PC-3 (cell line): ENCODE measurements at regions not wholly inside any gene's neighbourhood (a gene's known extent, or its start where the extent isn't known, plus 50 kb on each side); places are given as distances from the start of the nearest gene placed in this dataset.

Source experiments
- ATAC-seq: fragments of 200-7000 bp; cut with Tn5 transposase; 2 replicates; pipeline ENCODE4 v1.9.1; 2020; ENCODE audit warnings: mild to moderate bottlenecking, moderate library complexity
- BruUV-seq: library from RNA; stranded (reverse); fragments of 400-500 nt; replicated peaks from 2 replicates; lab custom pipeline; 2021; lab: Mats Ljungman, UMichigan
- CTCF ChIA-PET: fragments of 300-600 bp; sonication (Branson Sonifier 250); formaldehyde crosslinking; loops from one replicate; lab custom pipeline; 2022; ENCODE audit warnings: antibody characterized with exemption; lab: Charles Lee
- POLR2A ChIA-PET: fragments of 300-600 bp; sonication (Branson Sonifier 250); formaldehyde crosslinking; loops from one replicate; lab custom pipeline; 2022; ENCODE audit warnings: antibody characterized with exemption; ENCODE audit not compliant: unreplicated experiment; lab: Charles Lee
- DNase-seq: peaks from one replicate; pipeline ENCODE4 v3.0.0-alpha.2; 2015
- H2AFZ ChIP-seq: fragments of 300-600 bp; sonication (generic); 2 replicates; pipeline ENCODE4 v1.6.0; 2016; ENCODE audit warnings: antibody characterized with exemption, low read length
- H3F3A ChIP-seq: fragments of 300-600 bp; sonication (generic); one replicate; pipeline ENCODE4 v1.6.0; 2017; ENCODE audit warnings: antibody characterized with exemption, low read length, control low read depth, mild to moderate bottlenecking; ENCODE audit not compliant: unreplicated experiment
- H3K27ac ChIP-seq: fragments of 300-600 bp; sonication (generic); 2 replicates; pipeline ENCODE4 v1.5.1; 2016; ENCODE audit warnings: mild to moderate bottlenecking, low read length
- H3K27me3 ChIP-seq: fragments of 300-600 bp; sonication (generic); 2 replicates; pipeline ENCODE4 v1.6.1; 2016; ENCODE audit warnings: low read length, mixed read lengths
- H3K36me3 ChIP-seq: fragments of 300-600 bp; sonication (generic); 2 replicates; pipeline ENCODE4 v1.6.1; 2016; ENCODE audit warnings: low read depth, mixed run types, low read length, mixed read lengths
- H3K4me1 ChIP-seq: fragments of 300-600 bp; sonication (generic); 2 replicates; pipeline ENCODE4 v1.5.1; 2016; ENCODE audit warnings: low read length; ENCODE audit not compliant: insufficient read depth
- H3K4me2 ChIP-seq: fragments of 300-600 bp; sonication (generic); 2 replicates; pipeline ENCODE4 v1.6.0; 2016; ENCODE audit warnings: low read length
- H3K4me3 ChIP-seq: fragments of 300-600 bp; sonication (generic); 2 replicates; pipeline ENCODE4 v1.5.1; 2016; ENCODE audit warnings: mild to moderate bottlenecking, low read length, mixed read lengths
- H3K79me2 ChIP-seq: fragments of 300-600 bp; sonication (generic); 2 replicates; pipeline ENCODE4 v1.6.1; 2017; ENCODE audit warnings: low read length, mixed read lengths
- H3K9ac ChIP-seq: fragments of 300-600 bp; sonication (generic); 2 replicates; pipeline ENCODE4 v1.6.0; 2016; ENCODE audit warnings: mild to moderate bottlenecking, low read length
- H3K9me2 ChIP-seq: fragments of 300-600 bp; sonication (generic); replicated peaks from 2 replicates; pipeline ENCODE4 v1.6.1; 2016; ENCODE audit warnings: mixed run types, low read length, mixed read lengths
- H3K9me3 ChIP-seq: fragments of 300-600 bp; sonication (generic); 2 replicates; pipeline ENCODE4 v1.6.1; 2016; ENCODE audit warnings: low read length, mixed read lengths
- H4K20me1 ChIP-seq: fragments of 300-600 bp; sonication (generic); 2 replicates; pipeline ENCODE4 v1.6.1; 2016; ENCODE audit warnings: low read length, mixed read lengths
- EZH2 ChIP-seq: fragments of 300-600 bp; sonication (generic); IDR thresholded peaks from one replicate; pipeline ENCODE4 v1.6.1; 2017; ENCODE audit warnings: antibody characterized with exemption, mild to moderate bottlenecking, low read length; ENCODE audit not compliant: unreplicated experiment
- EZH2phosphoT487 ChIP-seq: fragments of 300-600 bp; sonication (generic); IDR thresholded peaks from 2 replicates; pipeline ENCODE4 v1.6.1; 2018; ENCODE audit warnings: mild to moderate bottlenecking, antibody characterized with exemption, low read length, borderline replicate concordance
- intact Hi-C: fragments of 100-400 bp; cut with micrococcal nuclease; formaldehyde crosslinking; loops from 2 replicates; pipeline ENCODE4 v1.9.0; 2023
- TF ChIP-seq, protein P1 (sequence below): fragments of 300-600 bp; sonication (generic); conservative IDR thresholded peaks from 2 replicates; pipeline ENCODE4 v1.5.1; 2017; ENCODE audit warnings: antibody characterized with exemption, low read depth, mild to moderate bottlenecking, low read length

DNA sequence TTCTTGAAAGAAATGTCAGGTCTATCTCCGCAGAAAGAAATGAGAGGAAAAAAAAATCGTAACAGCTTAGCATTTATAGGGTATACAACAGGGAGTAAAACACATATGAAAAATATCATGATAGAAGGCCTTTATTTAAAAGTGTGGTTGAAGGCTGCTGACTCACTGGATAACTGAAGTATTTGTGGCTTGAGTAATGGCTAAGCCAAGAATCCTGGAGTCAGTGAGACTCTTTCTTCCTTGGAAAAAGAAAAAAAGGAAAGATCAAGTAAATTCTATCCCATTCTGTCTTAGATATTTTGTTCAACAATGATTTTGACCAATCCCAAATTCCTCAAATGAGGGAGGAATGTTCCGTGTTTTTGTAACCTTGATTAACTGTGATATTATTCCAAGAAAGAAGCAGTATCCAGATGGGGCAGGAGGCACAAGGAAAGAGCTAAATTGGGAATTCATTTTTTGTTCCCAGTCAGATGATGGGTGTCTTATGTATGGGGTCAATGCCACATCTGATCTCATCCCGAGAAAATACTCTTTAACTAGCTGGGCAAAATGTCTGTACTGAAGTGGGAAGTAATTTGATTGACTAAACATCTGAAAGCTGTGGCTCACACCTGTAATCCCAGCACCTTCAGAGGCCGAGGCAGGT is 64.3 kb upstream of the MYO10 start:
- Histone ChIP-seq H3K9ac (peak overlapping the region; percentile 16; the same call in 1 of the 2 replicates), H3K27ac (peak overlapping the region; percentile 84), H3K4me1 (peaks cover 21% of the 10 kb centered on the region), H3K4me3 (peak overlapping the region; percentile 9; the same call in 1 of the 2 replicates), H3K27me3 (no peaks in the 10 kb centered on the region), H3K9me3 (no peaks in the 10 kb centered on the region), H4K20me1 (no peaks in the 10 kb centered on the region), H2AFZ (peak overlapping the region; percentile 49), H3K36me3 (no peaks in the 10 kb centered on the region), H3K4me2 (peak overlapping the region; percentile 69), H3K9me2 (no peaks in the 10 kb centered on the region), H3F3A (peaks cover 7% of the 10 kb centered on the region), H3K79me2 (no peaks in the 10 kb centered on the region)
- ATAC-seq: peak; percentile 99
- intact Hi-C loops: loop anchor here (1.0 to 5.0 kb wide), 4 partner anchors 58 to 187 kb away; partner anchors contain the start of gene MYO10
- ChIA-PET CTCF (interaction anchor here (0.6 to 0.7 kb wide), 2 partner anchors 117 to 122 kb away, joined by 3 read pairs; no protein-coding TSS in a partner anchor), POLR2A (interaction anchor here (0.6 to 0.9 kb wide), 2 partner anchors 64 to 137 kb away, joined by 5 to 11 read pairs; partner anchors contain the start of gene MYO10)
- peak; percentile 99 for DNase-seq
- no peak for TF ChIP-seq EZH2phosphoT487
- BruUV-seq: no TSS peak

DNA sequence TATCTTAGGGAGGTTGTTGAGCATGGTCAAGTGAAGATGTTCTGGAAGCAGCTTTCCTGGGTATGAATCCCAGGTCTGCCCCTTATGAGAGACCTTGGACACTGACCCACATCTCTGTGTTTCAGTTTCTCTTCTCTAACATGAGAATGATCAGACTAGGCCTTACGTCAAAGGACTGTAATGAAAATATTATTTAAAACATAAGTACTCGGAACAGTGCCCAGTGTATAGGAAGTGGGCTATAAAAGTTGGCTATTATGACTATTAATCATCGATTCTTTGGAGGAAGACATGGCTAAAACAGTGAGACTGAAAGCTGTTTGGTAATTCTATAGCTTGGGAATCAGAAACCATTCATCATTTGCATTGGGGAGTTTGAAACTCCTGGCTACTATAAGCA is 65.3 kb upstream of the MYO10 start:
- H3K36me3 ChIP-seq: no peaks in the 10 kb centered on the region
- no peak overlapping the region for H2AFZ ChIP-seq
- no peaks in the 10 kb centered on the region for H4K20me1 ChIP-seq
- peaks cover 7% of the 10 kb centered on the region for H3F3A ChIP-seq
- TF ChIP-seq EZH2 (no peak), EZH2phosphoT487 (no peak)
- TF ChIP-seq, protein P1, sequence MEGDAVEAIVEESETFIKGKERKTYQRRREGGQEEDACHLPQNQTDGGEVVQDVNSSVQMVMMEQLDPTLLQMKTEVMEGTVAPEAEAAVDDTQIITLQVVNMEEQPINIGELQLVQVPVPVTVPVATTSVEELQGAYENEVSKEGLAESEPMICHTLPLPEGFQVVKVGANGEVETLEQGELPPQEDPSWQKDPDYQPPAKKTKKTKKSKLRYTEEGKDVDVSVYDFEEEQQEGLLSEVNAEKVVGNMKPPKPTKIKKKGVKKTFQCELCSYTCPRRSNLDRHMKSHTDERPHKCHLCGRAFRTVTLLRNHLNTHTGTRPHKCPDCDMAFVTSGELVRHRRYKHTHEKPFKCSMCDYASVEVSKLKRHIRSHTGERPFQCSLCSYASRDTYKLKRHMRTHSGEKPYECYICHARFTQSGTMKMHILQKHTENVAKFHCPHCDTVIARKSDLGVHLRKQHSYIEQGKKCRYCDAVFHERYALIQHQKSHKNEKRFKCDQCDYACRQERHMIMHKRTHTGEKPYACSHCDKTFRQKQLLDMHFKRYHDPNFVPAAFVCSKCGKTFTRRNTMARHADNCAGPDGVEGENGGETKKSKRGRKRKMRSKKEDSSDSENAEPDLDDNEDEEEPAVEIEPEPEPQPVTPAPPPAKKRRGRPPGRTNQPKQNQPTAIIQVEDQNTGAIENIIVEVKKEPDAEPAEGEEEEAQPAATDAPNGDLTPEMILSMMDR: no peak
- ChIA-PET POLR2A (no interaction called here), CTCF (no interaction called here)
- ATAC-seq (no peak; the same call in 1 of the 2 replicates), DNase-seq (peak; percentile 68)
- no peaks in the 10 kb centered on the region for H3K79me2 ChIP-seq
- peaks cover 21% of the 10 kb centered on the region for H3K4me1 ChIP-seq
- H3K9me2 ChIP-seq: no peaks in the 10 kb centered on the region
- no TSS peak for BruUV-seq
- H3K9ac ChIP-seq: no peak overlapping the region
- no peak overlapping the region for H3K4me3 ChIP-seq
- H3K4me2 ChIP-seq: peak overlapping the region; percentile 69; the same call in 1 of the 2 replicates
- intact Hi-C loops: loop anchor here (5.0 kb wide), 1 partner anchor 186 kb away; no protein-coding TSS in a partner anchor
- no peaks in the 10 kb centered on the region for H3K27me3 ChIP-seq
- no peaks in the 10 kb centered on the region for H3K9me3 ChIP-seq
- H3K27ac ChIP-seq: peak overlapping the region; percentile 84

DNA sequence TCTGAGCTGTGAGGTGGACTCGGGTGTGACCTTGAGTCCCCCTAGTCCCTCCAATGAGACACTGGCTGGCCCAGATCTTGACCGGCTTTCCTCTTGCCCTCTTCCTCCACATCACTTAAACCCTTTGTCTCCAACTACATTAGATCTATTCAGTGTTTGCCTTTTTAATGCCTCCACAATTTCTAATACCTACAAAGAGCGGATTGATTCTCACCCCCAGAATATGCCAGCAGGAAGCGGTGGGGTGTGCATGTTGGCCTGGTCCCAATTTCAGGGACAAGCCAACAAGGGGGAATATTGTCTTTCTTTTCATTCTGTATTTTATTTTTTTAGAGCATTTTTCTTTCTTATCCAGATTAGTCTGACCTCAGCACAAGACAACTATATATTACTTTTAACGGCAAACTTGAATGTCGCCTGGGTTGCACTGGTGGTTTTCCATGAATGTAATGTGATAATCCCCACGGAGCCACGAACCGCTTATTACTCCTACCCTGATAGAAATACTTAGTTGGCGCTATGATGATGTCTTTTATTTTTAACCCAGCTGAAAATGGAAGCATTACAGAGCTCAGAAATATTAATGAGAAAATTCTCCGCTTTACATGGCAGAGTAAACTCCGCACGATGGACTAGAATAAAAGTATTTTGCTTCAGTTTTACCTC is 68.5 kb upstream of the MYO10 start:
- Histone ChIP-seq H3K79me2 (no peaks in the 10 kb centered on the region), H3K4me2 (no peak overlapping the region), H3K9me3 (no peaks in the 10 kb centered on the region), H2AFZ (no peak overlapping the region), H3K9ac (no peak overlapping the region), H4K20me1 (no peaks in the 10 kb centered on the region), H3K4me1 (peaks cover 21% of the 10 kb centered on the region), H3K4me3 (no peak overlapping the region), H3K36me3 (no peaks in the 10 kb centered on the region), H3K27ac (no peak overlapping the region), H3F3A (peaks cover 7% of the 10 kb centered on the region), H3K27me3 (no peaks in the 10 kb centered on the region), H3K9me2 (no peaks in the 10 kb centered on the region)
- DNase-seq (no peak), ATAC-seq (no peak)
- ChIA-PET CTCF (no interaction called here), POLR2A (no interaction called here)
- TF ChIP-seq EZH2phosphoT487 (no peak), EZH2 (no peak)
- TF ChIP-seq, protein P1: no peak
- intact Hi-C loops: loop anchor here (5.0 kb wide), 1 partner anchor 183 kb away; no protein-coding TSS in a partner anchor
- no TSS peak for BruUV-seq
